GM23338 (cell line): ENCODE measurements at regions not wholly inside any gene's neighbourhood (a gene's known extent, or its start where the extent isn't known, plus 50 kb on each side); places are given as distances from the start of the nearest gene placed in this dataset.

Experiments
- POLR2AphosphoS5 ChIP-seq: IDR thresholded peaks from 2 replicates; pipeline ENCODE4 v1.6.1; 2016; ENCODE audit warnings: antibody characterized with exemption, low read depth
- TF ChIP-seq, protein P1 (sequence below), 2 experiments: fragments of 200-600 bp in 1 of 2; sonication (generic) in 1 of 2; conservative IDR thresholded peaks; 2 replicates each; pipeline versions ENCODE4 v1.5.1 to v1.6.1; 2016 to 2017; ENCODE audit warnings: antibody characterized with exemption in 2 of 2, low read depth in 2 of 2, mild to moderate bottlenecking in 2 of 2, moderate library complexity in 1 of 2

DNA sequence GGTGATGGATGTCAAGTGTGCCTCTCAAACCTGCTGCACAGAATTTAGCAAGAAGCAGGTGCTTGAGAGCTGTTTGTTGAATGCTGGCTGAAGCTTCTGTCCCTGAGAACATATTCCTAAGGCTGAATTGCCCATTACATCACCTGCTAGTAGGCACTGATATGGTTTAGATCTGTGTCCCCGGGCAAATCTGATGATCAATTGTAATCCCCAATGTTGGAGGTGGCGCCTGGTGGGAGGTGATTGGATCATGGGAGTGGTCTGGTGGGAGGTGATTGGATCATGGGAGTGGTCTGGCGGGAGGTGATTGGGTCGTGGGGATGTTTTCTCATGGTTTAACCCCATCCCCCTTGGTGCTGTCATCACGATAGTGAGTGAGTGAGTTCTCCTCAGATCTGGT is 128.0 kb downstream of the HRH4 start:
- TF ChIP-seq, protein P1, sequence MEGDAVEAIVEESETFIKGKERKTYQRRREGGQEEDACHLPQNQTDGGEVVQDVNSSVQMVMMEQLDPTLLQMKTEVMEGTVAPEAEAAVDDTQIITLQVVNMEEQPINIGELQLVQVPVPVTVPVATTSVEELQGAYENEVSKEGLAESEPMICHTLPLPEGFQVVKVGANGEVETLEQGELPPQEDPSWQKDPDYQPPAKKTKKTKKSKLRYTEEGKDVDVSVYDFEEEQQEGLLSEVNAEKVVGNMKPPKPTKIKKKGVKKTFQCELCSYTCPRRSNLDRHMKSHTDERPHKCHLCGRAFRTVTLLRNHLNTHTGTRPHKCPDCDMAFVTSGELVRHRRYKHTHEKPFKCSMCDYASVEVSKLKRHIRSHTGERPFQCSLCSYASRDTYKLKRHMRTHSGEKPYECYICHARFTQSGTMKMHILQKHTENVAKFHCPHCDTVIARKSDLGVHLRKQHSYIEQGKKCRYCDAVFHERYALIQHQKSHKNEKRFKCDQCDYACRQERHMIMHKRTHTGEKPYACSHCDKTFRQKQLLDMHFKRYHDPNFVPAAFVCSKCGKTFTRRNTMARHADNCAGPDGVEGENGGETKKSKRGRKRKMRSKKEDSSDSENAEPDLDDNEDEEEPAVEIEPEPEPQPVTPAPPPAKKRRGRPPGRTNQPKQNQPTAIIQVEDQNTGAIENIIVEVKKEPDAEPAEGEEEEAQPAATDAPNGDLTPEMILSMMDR (conservative IDR thresholded peaks at IDR 0.05; ENCODE audit: low read depth in 2 of 2), result no peak
- TF ChIP-seq POLR2AphosphoS5, result no peak
